HS-27A (cell line): ENCODE measurements at regions not wholly inside any gene's neighbourhood (a gene's known extent, or its start where the extent isn't known, plus 50 kb on each side); places are given as distances from the start of the nearest gene placed in this dataset.

Source experiments
- DNase-seq: peaks from one replicate; pipeline ENCODE4 v3.0.0-alpha.2; 2012; ENCODE audit warnings: low read depth, missing footprints

DNA sequence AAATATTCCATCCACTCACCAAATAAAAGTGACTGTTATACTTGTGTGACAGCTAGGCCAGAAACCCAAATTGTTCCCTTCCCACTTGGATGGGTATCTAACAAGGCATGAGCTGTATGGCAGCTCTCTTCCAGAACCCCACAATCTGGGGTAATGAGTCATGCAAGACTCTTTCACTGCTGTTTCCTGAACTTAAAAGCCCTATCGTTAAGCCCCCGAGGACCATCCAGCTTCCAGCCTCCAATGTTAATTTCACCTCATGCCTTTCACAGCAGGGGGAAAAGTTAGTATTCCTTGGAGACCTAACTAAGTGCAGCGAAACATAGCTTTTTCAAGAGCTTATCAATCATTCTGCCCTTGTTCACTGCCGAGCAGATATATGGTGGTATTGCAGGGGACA lies 368.6 kb upstream of the HSFY2 start:
- DNase-seq: no peak

DNA sequence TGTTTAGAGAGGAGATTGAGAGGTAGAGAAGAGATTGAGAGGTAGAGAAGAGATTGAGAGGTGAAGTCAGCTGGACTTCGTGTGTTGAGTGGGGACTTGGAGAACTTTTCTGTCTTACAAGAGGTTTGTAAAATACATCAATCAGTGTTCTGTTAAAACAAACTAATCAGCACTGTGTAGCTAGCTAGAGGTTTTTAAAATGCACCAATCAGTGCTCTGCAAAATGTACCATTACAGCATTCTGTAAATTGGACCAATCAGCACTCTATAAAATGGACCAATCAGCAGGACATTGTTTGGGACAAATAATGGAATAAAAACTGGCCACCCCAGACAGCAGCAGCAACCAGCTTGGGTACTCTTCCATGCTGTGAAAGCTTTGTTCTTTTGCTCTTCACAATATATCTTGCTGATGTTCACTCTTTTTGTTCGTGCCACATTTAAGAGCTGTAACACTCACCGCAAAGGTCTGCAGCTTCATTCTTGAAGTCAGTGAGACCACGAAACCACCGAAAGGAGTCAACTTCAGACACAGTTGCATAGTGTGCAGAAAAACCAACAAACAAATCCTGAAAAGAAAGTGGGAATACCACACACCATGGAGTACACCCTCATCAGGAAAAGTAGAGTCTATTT lies 366.9 kb upstream of the HSFY2 start:
- DNase-seq: no peak

DNA sequence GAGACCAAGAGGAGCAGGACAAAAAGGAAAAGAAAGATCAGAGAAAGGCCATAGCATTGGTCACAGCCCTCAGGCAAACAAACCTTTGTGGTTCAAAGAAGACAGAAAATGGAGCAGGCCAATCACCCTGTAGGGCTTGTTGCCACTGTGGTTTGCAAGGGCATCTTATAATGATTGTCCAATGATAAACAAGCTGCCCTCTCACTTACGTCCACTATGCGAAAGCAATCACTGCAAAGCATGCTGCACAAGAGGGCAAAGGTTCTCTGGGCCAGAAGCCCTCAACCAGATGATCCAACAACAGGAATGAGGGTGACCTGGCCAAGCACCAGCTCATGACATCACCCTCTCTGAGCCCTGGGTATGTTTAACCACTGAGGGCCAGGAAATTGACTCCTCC lies 360.9 kb upstream of the HSFY2 start:
- DNase-seq: no peak

DNA sequence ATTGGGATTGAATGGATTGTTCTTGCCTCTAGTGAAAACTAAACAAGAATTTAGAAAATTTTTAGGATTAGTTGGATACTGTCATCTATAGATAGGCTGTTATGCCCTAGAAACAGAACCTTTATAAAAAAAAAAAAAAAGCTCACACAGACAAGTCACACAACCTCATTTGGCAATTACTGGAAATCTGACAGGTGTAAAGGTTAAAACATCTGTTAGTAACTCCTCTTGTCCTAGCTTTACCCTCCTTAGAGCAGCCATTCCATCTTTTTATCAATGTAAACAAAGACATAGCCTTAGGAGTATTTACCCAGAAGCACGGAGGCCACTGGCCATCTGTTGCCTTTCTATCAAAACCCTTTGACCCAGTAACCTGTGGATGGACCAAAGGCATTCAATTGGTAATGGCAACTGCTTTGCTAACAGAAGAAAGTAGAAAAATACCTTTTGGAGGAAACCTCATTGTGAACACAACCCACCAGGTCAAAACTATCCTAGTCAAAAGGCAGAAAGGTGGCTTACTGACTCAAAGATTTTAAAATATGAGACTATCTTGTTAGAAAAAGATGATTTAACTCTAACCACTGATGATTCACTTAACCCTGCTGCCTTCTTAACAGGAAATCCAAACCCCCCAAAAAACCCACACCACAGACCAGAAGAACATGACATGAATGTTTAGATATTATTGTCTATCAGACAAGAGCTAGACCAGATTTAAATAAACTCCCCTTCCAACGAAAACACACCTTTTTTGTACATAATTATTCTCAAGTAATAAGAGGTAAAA lies 357.2 kb upstream of the HSFY2 start:
- no peak for DNase-seq

DNA sequence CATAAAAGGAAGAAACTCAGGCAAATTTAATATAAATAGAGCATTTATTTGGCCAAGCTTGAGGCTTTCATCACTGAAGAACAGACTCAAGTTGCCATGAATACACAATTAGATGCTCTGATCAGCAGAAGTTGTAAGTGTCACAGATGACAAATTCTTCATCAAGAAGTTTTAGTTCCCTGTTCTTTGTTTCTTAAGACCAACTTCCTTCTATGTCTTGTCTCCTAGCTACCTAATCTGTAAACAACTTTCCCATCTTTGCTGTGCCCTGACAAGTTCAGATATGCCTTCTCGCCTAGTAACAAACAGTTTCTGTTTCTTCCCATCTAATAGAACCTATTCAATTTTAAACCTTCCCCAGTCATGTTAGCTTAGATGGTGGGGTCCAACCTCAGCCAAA lies 353.4 kb upstream of the HSFY2 start:
- no peak for DNase-seq

DNA sequence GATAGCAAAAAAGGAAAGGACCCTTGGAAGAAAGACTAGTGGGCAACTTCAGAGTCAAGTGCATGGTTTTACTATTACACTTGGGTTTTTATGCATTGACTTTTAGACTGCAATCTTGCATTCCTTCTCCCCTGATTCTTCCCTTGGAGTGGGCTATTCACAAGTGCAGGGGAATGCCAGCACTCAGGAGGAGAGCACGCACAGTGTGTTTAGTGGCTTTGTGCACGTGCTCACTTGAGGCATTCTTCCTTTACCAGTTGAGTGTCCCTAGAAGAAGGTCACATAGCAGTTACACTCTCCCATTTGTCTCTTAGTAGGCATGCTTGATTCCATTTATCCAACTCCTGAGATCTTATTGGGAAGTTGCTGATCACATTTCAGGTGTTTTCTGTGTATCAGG lies 351.1 kb upstream of the HSFY2 start:
- no peak for DNase-seq

DNA sequence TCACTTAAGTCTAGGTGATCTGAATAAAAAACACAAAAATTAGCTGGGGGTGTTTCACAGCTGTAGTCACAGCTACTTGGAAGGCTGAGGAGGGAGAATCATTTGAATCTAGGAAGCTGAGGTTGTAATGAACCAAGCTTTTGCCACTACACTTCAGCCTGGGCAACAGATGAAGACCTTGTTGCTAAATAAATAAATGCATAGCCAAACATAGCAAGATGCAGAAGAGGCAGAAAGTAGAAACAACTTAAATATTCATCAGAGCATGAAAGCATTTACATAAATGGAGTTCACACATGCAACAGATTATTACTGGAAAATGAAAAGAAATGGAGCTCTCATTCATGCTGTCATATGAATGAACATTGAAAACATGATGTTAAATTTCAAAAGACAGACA lies 348.9 kb upstream of the HSFY2 start:
- DNase-seq: no peak

DNA sequence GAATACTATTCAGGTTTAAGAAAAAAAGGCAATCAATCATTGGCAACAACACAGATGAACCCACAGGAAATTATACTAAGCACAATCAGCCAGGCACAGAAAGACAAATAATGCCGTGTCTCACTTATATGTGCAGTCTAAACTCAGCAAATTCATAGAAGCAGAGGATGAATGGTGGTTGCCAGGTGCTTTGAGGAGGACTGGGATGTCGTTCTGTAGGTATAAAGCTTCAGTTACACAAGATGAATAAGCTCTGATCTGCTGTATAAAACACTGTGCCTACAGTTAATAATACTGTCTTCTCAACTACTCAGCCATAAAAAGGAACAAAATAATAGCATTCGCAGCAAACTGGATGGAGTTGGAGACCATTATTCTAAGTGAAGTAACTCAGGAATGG lies 324.8 kb upstream of the HSFY2 start:
- DNase-seq: no peak

DNA sequence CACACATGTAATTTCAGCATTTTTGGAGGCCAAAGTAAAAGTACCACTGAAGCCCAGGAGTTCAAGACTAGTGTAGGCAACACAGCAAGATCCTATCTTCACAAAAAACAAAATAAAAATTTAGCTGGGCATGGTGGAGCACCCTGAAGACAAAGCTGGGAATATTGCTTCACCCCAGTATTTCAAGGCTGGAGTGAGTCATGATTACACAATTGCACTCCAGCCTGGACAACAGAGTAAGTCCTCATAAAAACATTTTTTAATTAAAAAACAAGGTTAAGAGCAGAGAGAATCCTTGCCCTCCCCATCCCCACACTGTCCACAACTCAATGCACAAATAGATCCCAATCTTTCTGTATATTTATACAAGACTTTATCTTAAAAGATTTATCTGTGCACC lies 321.9 kb upstream of the HSFY2 start:
- no peak for DNase-seq

DNA sequence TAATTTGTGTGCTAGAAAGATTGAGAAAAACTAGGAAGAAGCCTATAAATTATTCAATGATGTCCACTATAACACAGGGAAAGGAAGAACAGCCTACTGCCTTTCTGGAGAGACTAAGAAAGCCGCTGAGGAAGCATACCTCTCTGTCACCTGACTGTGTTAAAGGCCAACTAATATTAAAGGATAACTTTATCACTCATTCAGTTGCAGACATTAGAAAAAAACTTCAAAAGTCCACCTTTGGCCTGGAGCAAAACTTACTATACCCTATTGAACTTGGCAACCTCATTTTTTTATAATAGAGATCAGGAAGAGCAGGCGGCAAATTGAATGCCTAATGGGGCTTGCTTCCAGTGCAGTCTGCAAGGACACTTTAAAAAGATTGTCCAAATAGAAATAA lies 309.5 kb upstream of the HSFY2 start:
- DNase-seq: no peak

DNA sequence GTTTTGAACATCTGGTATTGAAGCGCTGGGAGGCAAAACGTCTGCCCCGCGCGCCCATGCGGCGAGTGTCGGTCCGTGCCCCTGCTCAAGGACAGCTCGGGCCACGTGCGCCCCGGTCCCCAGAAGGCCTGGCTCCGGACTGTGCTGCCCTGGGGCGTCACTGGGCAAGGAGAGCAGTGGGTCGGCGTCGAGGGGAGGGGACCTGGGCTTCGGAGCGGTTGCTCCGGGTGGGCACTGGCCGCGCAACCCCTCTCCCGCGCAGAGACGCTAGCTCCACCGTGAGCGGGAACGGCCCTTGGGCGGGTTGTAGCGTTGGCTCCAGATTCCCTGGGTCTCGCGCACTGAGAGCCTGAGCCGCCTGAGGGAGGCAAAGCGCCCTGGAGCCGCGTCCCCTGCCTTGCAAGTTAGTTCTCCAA lies 304.2 kb upstream of the HSFY2 start:
- no peak for DNase-seq

DNA sequence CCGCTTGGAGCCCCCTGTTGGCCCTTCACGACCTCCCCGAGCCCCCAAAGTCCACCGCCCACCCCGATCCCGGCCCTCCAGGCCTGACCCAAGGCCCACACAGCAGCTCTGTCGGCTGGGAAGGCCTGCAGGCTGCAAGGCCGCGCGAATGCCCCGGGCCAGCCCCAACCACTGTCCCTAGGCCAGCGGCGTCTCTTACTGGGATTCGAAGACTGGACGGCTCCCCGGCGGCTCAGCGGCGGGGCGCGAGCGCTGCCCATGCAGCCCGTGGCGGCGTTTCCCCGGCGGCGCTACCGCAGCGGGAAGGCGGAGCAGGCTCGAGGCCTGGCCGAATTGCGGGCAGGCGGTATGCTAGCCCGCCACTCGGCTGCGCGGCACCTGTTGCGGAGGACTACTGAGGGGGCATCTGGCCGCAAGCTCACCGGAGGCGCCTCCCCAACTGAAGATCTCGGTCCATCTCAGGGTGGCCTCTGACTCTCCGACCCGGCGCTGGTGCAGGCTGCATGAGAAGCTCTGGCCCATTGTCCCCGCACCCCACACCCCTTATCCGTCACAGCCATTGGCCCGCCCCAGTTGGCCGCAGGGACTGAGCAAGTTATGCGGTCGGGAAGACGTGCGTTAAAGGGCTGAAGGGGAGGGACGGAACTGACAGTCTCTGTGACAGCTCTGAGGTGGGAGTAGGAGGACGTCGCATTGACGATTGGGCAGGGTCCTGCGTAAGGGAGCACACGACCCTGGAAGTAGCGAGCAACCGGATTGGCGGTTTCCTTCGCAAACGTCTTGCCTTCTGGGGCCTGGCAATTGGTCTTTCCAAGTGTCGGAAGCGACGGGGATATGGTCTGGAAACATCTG lies 303.5 kb upstream of the HSFY2 start:
- DNase-seq: peak; percentile 52

DNA sequence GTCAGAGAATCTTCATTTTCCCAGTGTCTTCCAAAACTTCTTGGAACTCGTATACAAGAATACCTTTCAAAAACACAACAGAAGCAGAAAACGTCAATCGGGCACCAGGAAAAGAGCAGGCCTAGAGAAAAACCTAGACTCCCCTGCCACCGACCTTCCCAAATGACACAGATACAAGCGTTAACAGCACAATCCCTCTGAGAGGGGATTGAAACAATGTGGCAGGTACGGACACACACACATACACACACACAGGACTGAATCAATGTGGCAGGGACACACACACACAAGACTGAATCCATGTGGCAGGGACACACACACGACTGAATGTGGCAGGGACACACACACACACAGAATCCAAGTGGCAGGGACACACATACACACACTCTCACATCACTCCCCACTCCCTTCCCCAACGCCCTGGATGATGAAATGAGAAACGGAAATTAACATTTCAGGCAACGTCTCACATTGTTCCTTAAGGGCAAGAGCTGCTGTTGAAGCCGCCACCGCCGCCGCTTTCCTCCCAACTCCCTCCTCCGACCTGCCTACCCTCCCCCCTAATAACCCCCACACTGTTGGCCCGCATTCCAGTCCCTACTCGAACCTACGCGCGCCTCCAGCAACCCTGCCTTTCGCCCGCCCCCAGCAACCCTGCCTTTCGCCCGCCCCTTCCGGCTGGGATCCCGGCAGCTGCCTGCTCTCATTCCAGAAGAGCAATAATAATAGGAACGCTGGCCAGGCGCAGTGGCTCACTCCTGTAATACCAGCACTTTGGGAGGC lies 302.1 kb upstream of the HSFY2 start:
- peak; percentile 23 for DNase-seq

DNA sequence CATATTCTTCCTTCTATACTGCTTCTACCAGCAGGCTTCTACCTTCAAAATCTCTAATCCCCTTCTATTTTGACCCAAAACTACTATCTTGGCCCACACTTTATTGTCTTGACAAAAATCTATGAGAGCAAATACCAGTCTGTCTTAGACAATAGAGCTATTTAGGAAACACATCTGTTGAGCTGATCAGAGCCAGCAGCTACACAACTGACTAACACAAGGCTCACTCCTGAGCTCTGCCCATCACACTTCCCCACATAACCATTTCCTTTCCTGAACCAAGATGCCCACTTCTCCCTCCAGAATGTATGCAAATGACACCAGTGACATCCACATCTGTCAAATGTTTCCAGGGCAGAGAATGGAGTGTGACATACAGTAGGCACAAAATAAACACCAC lies 293.9 kb upstream of the HSFY2 start:
- DNase-seq: no peak

DNA sequence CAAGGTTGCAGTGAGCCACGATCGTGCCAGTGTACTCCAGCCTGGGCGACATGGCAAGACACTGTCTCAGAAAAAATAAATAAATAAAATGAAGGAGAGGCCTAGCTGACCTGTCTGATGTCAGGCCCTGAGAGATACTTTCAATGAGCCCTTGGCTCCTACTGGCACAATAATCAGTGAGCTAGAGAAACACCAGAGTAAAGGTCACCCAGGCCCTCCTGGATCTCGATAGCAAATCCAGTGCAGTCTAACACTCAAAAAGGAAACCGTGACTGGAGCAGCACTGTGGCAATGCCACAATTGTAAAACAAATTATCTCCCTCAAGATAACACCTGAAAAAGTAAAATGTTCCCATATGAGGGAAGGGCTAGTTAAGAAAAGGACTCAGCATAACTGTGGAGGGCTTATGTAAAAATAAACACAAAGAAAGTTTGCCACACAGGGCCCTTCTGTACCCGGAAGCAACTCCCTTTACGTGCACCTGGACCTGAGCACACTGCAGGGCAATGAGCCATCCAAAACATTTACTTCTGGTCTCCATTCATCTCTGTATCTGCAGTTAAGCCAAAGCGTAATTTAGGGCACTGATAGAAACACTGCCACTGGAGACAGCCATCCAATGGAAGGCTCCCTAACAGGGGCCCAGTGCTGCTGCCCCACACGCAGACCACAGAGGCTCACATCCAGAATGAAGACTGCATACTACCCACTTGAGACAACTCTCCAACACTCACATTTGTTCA lies 293.1 kb upstream of the HSFY2 start:
- no peak for DNase-seq

DNA sequence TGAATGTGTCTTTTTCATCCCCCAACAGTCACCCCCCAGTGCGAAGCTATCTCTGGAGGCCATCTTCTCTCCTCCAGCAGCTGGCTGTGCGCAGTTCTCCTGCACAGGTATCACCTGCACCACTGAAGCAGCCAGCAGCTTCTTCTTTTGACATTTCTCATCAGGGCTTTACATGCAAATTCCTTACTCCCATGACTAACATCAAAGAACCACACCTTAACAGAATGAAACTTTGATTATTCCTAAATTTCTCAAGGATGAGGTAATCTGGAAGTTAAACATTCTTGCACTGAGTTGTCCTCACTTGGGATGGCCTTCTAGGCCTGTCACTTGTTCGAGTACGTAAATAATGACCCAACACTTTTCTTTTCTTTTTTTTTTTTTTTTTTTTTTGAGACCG lies 291.6 kb upstream of the HSFY2 start:
- DNase-seq: no peak

DNA sequence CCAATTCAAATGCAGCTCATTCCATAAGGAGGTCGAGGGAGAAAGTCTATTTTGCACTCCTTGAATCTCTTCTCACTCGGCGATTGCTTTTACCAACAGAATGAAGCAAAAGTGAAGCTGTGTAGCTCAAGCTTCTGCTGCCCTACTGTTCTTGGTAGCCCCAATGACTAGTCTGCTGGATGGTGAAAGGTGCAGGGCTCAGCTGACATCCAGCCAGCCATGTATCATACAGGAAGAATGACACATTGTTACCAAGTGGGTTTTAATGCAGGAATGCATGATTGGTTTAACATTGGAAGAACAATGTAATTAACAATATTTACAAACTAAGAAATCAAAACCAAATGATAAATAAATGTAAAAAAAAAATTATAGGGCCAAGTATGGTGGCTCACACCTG lies 286.2 kb upstream of the HSFY2 start:
- no peak for DNase-seq

DNA sequence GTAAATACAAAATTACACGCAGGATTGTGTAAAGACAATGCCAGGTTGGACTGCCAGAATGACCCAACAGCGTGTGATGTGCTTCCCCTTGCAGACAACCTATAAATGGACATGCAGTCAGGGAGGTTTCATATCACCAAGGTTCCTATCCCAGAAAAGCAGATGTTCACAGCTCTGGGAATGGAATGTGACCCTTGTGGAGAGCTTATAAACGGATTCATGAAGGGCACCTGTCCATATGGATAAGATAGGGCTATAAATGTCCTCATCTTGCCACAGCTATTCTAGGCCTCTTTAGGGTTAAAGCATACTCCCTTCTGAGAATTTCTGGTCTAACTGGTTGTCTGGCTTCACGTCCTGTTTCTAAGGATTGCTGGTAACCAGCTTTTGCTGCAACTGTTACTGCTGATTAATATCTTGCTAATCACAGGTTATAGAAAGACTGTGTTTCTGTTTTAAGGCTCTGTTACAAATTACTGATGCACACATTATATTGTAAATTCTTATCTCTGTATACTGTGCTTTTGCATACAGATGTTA lies 285.4 kb upstream of the HSFY2 start:
- no peak for DNase-seq

DNA sequence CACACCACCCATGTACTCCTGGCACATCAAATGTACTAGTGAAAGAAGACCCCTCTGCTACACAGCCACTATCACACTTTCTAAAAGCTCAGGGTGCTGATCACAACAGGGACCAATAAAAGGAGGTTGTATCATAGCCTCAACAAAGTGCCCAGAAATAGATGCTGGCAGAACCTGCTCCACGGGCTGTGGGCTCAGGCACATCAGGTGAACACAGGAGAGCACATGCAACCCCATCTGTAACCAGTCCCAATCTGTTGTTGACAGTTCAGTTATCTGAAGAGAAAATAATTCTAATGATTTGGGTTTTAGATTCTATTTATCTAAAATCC lies 282.6 kb upstream of the HSFY2 start:
- DNase-seq: no peak

DNA sequence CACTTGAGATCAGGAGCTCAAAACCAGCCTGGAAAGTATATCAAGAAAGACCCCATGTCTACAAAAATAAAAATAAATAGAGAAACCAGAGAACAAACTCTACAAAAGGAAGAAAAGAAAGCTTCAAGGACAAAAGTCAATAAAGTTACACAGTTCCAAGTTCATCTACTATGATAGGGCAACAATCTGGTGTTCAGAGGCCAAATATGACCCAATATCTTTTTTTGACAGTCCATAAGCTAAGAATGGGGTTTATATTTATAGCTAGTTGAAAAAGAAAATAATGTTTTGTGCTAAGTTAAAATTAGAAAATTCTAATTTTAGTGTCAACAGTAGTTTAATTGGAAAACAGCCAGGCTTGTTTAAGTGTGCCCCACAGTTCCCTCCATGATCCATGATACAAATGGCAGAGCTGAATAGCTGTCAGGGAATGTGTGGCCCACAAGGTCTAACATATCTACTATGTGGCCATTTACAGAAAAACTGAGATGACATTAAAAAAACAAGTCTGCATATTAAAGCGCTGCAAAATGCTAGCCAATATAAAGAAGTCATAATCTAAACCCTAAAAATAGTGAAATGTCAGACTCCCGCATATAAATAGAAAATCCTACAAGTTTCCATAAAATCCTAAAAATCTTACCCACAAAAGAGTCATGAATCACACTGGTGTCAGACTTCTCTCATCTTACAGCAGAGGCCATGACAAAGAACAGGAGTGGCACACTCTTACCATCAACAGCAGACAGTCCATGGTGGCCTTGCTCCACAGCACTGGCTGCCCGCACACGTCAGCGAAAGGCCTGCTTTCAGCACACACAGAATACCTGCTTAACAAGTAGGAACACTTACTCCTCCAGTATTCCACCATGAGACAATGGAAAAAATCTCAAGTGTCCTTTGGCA lies 281.9 kb upstream of the HSFY2 start:
- no peak for DNase-seq
